Gastroesophageal sphincter (tissue), 3 donors: ENCODE measurements at regions not wholly inside any gene's neighbourhood (a gene's known extent, or its start where the extent isn't known, plus 50 kb on each side); places are given as distances from the start of the nearest gene placed in this dataset.

Experiments
- CTCF ChIP-seq, 4 experiments: fragments of 200-600 bp in 2 of 4; fragments of 450-650 bp in 2 of 4; sonication (generic) in 1 of 4; IDR thresholded peaks; one replicate each; pipeline ENCODE4 v1.5.1; 2017 to 2019; ENCODE audit warnings: antibody characterized with exemption in 4 of 4, mild to moderate bottlenecking in 2 of 4, moderate library complexity in 2 of 4
- EP300 ChIP-seq: sonication (generic); formaldehyde crosslinking; IDR thresholded peaks from one replicate; pipeline ENCODE4 v1.6.1; 2017; ENCODE audit warnings: antibody characterized with exemption, mild to moderate bottlenecking
- POLR2A ChIP-seq, 2 donors: fragments of 450-650 bp; IDR thresholded peaks; one replicate each; pipeline ENCODE4 v1.6.1; 2017; ENCODE audit warnings: antibody characterized with exemption in 2 of 2, mild to moderate bottlenecking in 2 of 2, moderate library complexity in 1 of 2
- POLR2AphosphoS5 ChIP-seq: sonication (generic); formaldehyde crosslinking; IDR thresholded peaks from one replicate; pipeline ENCODE4 v1.6.1; 2017; ENCODE audit warnings: antibody characterized with exemption

GRCh38 chr2:157172239-157172638, 85.3 kb upstream of the GALNT5 start:
- TF ChIP-seq CTCF (IDR thresholded peaks at IDR 0.05): no peak
- no peak for TF ChIP-seq EP300
- no peak for TF ChIP-seq POLR2A (IDR thresholded peaks at IDR 0.05)
- TF ChIP-seq POLR2AphosphoS5: no peak
